ENCODE measurements at regions not wholly inside any gene's neighbourhood (a gene's known extent, or its start where the extent isn't known, plus 50 kb on each side); places are given as distances from the start of the nearest gene placed in this dataset.

GRCh38 chr2:37449761-37450296 is 105.4 kb downstream of the QPCT start:
- TF ChIP-seq RFX5 (IDR thresholded peaks at IDR 0.05; ENCODE audit: low read depth, low read length) (no peak), ELK1 (IDR thresholded peaks at IDR 0.05; ENCODE audit: borderline replicate concordance, low read depth, low read length) (no peak), FOS (IDR thresholded peaks at IDR 0.05; ENCODE audit: low read depth, low read length) (no peak), NFE2L2 (IDR thresholded peaks at IDR 0.05; ENCODE audit: low read depth, low read length) (no peak), CEBPB (IDR thresholded peaks at IDR 0.05; ENCODE audit: low read depth, low read length) (no peak), BHLHE40 (IDR thresholded peaks at IDR 0.05; ENCODE audit: low read depth, low read length) (no peak), POLR2A (IDR thresholded peaks at IDR 0.05; ENCODE audit: low read depth, low read length) (no peak), CTCF (conservative IDR thresholded peaks at IDR 0.05; ENCODE audit: low read depth, low read length) (no peak), RCOR1 (IDR thresholded peaks at IDR 0.05; ENCODE audit: insufficient replicate concordance, low read length) (no peak), CHD1 (IDR thresholded peaks at IDR 0.05; ENCODE audit: low read depth, low read length) (no peak), SMC3 (IDR thresholded peaks at IDR 0.05; ENCODE audit: low read depth, low read length) (no peak), MAZ (IDR thresholded peaks at IDR 0.05; ENCODE audit: borderline replicate concordance, low read depth, low read length) (no peak), MAFK (IDR thresholded peaks at IDR 0.05; ENCODE audit: low read depth, low read length) (no peak), MXI1 (IDR thresholded peaks at IDR 0.05; ENCODE audit: borderline replicate concordance, low read depth, low read length) (no peak), USF2 (IDR thresholded peaks at IDR 0.05; ENCODE audit: low read depth, low read length) (no peak), RAD21 (IDR thresholded peaks at IDR 0.05; ENCODE audit: low read length) (no peak)
- WGBS, 2 experiments (ENCODE audit: extremely low coverage in 2 of 2, insufficient read length in 1 of 2): 100% methylated on average over 1 of the region's 8 CpGs; no CpG with 5 or more reads in 1 of the 2 experiments
- intact Hi-C loops (cut with micrococcal nuclease) (no loop called here), dilution Hi-C loops (cut with HindIII; ENCODE audit: low sequenced_read_pairs, unreplicated experiment) (no loop called here), in situ Hi-C loops (cut with MboI; ENCODE audit: low sequenced_read_pairs) (no loop called here)
- no TSS peak for BruUV-seq (replicated peaks)
- H3K9me1 ChIP-seq (ENCODE audit: insufficient read depth, low read length): no peaks in the 10 kb centered on the region
- H3K4me3 ChIP-seq (ENCODE audit: insufficient read depth, low read depth, low read length): no peak overlapping the region
- ChIA-PET POLR2A (ENCODE audit: unreplicated experiment) (no interaction called here), CTCF (interaction anchor here (0.6 kb wide), 1 partner anchor 194 kb away, joined by 3 read pairs; no protein-coding TSS in a partner anchor)
- no peaks in the 10 kb centered on the region for H3K9me3 ChIP-seq (ENCODE audit: control insufficient read depth, insufficient read depth, low read length)
- H2BK120ac ChIP-seq (ENCODE audit: low read depth, low read length): no peak overlapping the region
- H3K4me1 ChIP-seq (ENCODE audit: control insufficient read depth, insufficient read depth, low read length): peaks cover 2% of the 10 kb centered on the region; the same call in 1 of the 2 replicates
- no peaks in the 10 kb centered on the region for H3K36me3 ChIP-seq (ENCODE audit: control insufficient read depth, insufficient read depth, low read length)
- peak overlapping the region; percentile 67; the same call in 1 of the 3 replicates for H2BK15ac ChIP-seq (ENCODE audit: low read depth, low read length)
- no peak overlapping the region for H4K8ac ChIP-seq (ENCODE audit: low read depth in 2 of 2, low read length in 2 of 2)
- H2BK5ac ChIP-seq (ENCODE audit: low read depth, low read length, poor library complexity, severe bottlenecking): no peak overlapping the region
- peak overlapping the region; percentile 44 for H2AK5ac ChIP-seq (ENCODE audit: low read depth, low read length)
- peak; percentile 54 for DNase-seq
- no peak overlapping the region for H2AFZ ChIP-seq (replicated peaks; ENCODE audit: low read length, poor library complexity)
- H3K4me2 ChIP-seq (ENCODE audit: low read depth, low read length): no peak overlapping the region
- no peak overlapping the region for H3K27ac ChIP-seq (ENCODE audit: insufficient read depth, low read length)
- H4K5ac ChIP-seq (ENCODE audit: low read depth, low read length): no peak overlapping the region
- H3K79me1 ChIP-seq (ENCODE audit: low read depth in 1 of 2, low read length in 2 of 2): no peaks in the 10 kb centered on the region
- ATAC-seq (ENCODE audit: low read depth): no peak
- no peaks in the 10 kb centered on the region; the same call in 1 of the 2 replicates for H3K27me3 ChIP-seq (ENCODE audit: control insufficient read depth, insufficient read depth, low read length)
- no peak overlapping the region for H3K9ac ChIP-seq (ENCODE audit: low read depth, low read length)
- H2BK20ac ChIP-seq (ENCODE audit: low read depth, low read length): no peak overlapping the region
- 0 out of 2 replicates have a peak overlapping the region, but pooled peaks have one; percentile 34 for H3K4ac ChIP-seq (ENCODE audit: low read depth, low read length)
- no peaks in the 10 kb centered on the region for H4K20me1 ChIP-seq (ENCODE audit: insufficient read depth, low read length)
- no peak overlapping the region for H3K56ac ChIP-seq (ENCODE audit: extremely low read depth, insufficient read depth, low read length)
- H4K91ac ChIP-seq (ENCODE audit: insufficient read depth, low read depth, low read length): no peak overlapping the region
- no peak overlapping the region for H2AK9ac ChIP-seq (replicated peaks; ENCODE audit: low read depth, low read length, poor library complexity)
- no peak overlapping the region for H3K23ac ChIP-seq (ENCODE audit: low read depth, low read length)
- H3K14ac ChIP-seq (replicated peaks; ENCODE audit: low read depth, low read length): no peak overlapping the region
- no peak overlapping the region for H3K18ac ChIP-seq (ENCODE audit: low read depth, low read length)

Data from IMR-90 (cell line).